ENCODE measurements at regions not wholly inside any gene's neighbourhood (a gene's known extent, or its start where the extent isn't known, plus 50 kb on each side); places are given as distances from the start of the nearest gene placed in this dataset.

DNA sequence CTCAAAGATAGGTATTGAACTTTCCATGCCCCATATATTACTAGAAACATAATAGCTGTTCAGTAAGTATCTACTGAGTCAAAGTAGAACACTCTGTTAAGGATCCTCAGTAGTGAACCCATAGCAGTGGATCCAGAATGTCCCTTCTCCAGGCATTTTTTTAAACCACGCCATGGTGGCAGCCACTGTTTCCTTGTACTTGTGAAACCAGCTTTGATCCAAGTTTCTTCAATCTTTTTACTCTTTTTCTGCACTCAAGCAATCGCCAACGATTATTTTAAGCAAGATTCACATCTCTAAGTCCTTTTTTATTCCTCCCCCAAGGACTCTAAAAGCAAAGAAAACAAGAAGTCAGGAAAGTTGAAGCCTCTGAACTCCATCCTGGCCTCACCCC lies 291.2 kb upstream of the SLC14A2 start:
- no peaks in the 10 kb centered on the region for H3K27me3 ChIP-seq (ENCODE audit: insufficient read depth)
- no peaks in the 10 kb centered on the region for H3K36me3 ChIP-seq (replicated peaks in 1 of 2; ENCODE audit: control insufficient read depth in 1 of 2, insufficient read depth in 2 of 2, low read length in 1 of 2)
- no peak overlapping the region for H3K27ac ChIP-seq (ENCODE audit: low read depth in 2 of 2, low read length in 1 of 2)
- CTCF ChIA-PET = no interaction called here
- H2AFZ ChIP-seq (ENCODE audit: low read depth) = no peak overlapping the region
- H3K4me2 ChIP-seq = no peak overlapping the region
- H3F3A ChIP-seq (replicated peaks; ENCODE audit: insufficient read depth) = no peaks in the 10 kb centered on the region
- H3K9ac ChIP-seq = no peak overlapping the region
- H3K9me2 ChIP-seq = no peaks in the 10 kb centered on the region
- POLR2A ChIA-PET = no interaction called here
- WGBS (ENCODE audit: low lambda C conversion rate) = 66% methylated on average over 3 of the region's 3 CpGs
- no peak for DNase-seq
- no peaks in the 10 kb centered on the region for H3K9me3 ChIP-seq
- no peaks in the 10 kb centered on the region for H3K4me1 ChIP-seq (ENCODE audit: control insufficient read depth in 1 of 2, insufficient read depth in 2 of 2, low read depth in 1 of 2, low read length in 1 of 2)
- TF ChIP-seq POLR2AphosphoS5 (IDR thresholded peaks at IDR 0.05; ENCODE audit: low read depth, low read length) (no peak), NRF1 (IDR thresholded peaks at IDR 0.05; ENCODE audit: low read depth, low read length) (no peak), GATA2 (CRISPR knock-in tag; IDR thresholded peaks at IDR 0.05) (no peak), MXI1 (IDR thresholded peaks at IDR 0.05; ENCODE audit: low read depth, low read length) (no peak)
- TF ChIP-seq, protein P1, sequence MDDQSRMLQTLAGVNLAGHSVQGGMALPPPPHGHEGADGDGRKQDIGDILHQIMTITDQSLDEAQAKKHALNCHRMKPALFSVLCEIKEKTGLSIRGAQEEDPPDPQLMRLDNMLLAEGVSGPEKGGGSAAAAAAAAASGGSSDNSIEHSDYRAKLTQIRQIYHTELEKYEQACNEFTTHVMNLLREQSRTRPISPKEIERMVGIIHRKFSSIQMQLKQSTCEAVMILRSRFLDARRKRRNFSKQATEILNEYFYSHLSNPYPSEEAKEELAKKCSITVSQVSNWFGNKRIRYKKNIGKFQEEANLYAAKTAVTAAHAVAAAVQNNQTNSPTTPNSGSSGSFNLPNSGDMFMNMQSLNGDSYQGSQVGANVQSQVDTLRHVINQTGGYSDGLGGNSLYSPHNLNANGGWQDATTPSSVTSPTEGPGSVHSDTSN (IDR thresholded peaks at IDR 0.05) = no peak
- TF ChIP-seq, protein P2, sequence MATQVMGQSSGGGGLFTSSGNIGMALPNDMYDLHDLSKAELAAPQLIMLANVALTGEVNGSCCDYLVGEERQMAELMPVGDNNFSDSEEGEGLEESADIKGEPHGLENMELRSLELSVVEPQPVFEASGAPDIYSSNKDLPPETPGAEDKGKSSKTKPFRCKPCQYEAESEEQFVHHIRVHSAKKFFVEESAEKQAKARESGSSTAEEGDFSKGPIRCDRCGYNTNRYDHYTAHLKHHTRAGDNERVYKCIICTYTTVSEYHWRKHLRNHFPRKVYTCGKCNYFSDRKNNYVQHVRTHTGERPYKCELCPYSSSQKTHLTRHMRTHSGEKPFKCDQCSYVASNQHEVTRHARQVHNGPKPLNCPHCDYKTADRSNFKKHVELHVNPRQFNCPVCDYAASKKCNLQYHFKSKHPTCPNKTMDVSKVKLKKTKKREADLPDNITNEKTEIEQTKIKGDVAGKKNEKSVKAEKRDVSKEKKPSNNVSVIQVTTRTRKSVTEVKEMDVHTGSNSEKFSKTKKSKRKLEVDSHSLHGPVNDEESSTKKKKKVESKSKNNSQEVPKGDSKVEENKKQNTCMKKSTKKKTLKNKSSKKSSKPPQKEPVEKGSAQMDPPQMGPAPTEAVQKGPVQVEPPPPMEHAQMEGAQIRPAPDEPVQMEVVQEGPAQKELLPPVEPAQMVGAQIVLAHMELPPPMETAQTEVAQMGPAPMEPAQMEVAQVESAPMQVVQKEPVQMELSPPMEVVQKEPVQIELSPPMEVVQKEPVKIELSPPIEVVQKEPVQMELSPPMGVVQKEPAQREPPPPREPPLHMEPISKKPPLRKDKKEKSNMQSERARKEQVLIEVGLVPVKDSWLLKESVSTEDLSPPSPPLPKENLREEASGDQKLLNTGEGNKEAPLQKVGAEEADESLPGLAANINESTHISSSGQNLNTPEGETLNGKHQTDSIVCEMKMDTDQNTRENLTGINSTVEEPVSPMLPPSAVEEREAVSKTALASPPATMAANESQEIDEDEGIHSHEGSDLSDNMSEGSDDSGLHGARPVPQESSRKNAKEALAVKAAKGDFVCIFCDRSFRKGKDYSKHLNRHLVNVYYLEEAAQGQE (IDR thresholded peaks at IDR 0.05; ENCODE audit: low read depth, low read length) = no peak
- TF ChIP-seq, protein P3, sequence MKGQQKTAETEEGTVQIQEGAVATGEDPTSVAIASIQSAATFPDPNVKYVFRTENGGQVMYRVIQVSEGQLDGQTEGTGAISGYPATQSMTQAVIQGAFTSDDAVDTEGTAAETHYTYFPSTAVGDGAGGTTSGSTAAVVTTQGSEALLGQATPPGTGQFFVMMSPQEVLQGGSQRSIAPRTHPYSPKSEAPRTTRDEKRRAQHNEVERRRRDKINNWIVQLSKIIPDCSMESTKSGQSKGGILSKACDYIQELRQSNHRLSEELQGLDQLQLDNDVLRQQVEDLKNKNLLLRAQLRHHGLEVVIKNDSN (IDR thresholded peaks at IDR 0.05; ENCODE audit: borderline replicate concordance, low read depth) = no peak
- H3K79me2 ChIP-seq (ENCODE audit: insufficient read depth) = no peaks in the 10 kb centered on the region
- no peaks in the 10 kb centered on the region for H4K20me1 ChIP-seq (ENCODE audit: insufficient read depth)
- no peak overlapping the region for H3K4me3 ChIP-seq (ENCODE audit: low read depth in 2 of 2, low read length in 1 of 2)

DNA sequence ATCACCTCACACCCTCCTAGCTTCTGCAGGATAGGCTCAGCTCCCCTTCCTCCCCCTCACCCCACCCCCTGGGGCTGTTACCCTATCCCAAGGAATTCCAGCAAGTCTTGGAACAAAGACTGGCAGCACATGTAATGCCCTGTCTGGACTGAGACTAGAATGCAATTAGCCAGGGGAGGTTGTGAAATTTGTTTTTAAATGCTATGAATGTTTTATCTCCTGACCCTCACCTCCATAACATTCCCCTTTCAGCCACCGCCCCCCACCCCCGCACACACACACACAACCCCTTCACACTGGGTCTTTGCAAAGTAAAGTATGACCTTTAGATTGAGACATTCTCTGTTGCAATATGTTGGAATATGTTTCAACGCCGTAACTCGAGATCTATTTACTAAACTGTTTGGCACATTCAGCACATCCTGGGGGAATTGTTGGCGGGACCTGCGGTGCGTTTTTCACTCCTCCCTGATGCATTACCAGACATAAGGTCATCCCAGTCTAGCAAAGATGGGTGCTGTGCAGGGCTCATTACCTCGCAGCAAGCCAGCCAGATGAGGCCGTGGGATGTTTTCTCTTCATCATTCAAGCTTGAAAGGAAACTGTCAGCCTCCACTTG lies 290.7 kb upstream of the SLC14A2 start:
- WGBS (ENCODE audit: low lambda C conversion rate) = 72% methylated on average over 10 of the region's 10 CpGs
- H2AFZ ChIP-seq (ENCODE audit: low read depth) = no peak overlapping the region
- POLR2A ChIA-PET = no interaction called here
- DNase-seq = no peak
- no peaks in the 10 kb centered on the region for H3K4me1 ChIP-seq (ENCODE audit: control insufficient read depth in 1 of 2, insufficient read depth in 2 of 2, low read depth in 1 of 2, low read length in 1 of 2)
- no peak overlapping the region for H3K4me3 ChIP-seq (ENCODE audit: low read depth in 2 of 2, low read length in 1 of 2)
- H3K79me2 ChIP-seq (ENCODE audit: insufficient read depth) = no peaks in the 10 kb centered on the region
- H3F3A ChIP-seq (replicated peaks; ENCODE audit: insufficient read depth) = no peaks in the 10 kb centered on the region
- CTCF ChIA-PET = no interaction called here
- no peak overlapping the region for H3K27ac ChIP-seq (ENCODE audit: low read depth in 2 of 2, low read length in 1 of 2)
- H3K36me3 ChIP-seq (replicated peaks in 1 of 2; ENCODE audit: control insufficient read depth in 1 of 2, insufficient read depth in 2 of 2, low read length in 1 of 2) = no peaks in the 10 kb centered on the region
- H3K27me3 ChIP-seq (ENCODE audit: insufficient read depth) = no peaks in the 10 kb centered on the region
- H3K9me2 ChIP-seq = no peaks in the 10 kb centered on the region
- H3K4me2 ChIP-seq = no peak overlapping the region
- TF ChIP-seq RCOR1 (IDR thresholded peaks at IDR 0.05; ENCODE audit: low read length) (no peak), TEAD4 (IDR thresholded peaks at IDR 0.05; ENCODE audit: borderline replicate concordance, insufficient read depth) (no peak), FOSL2 (IDR thresholded peaks at IDR 0.05; ENCODE audit: borderline replicate concordance, low read depth) (no peak), EZH2phosphoT487 (IDR thresholded peaks at IDR 0.05; ENCODE audit: borderline replicate concordance, low read depth) (no peak), JUND (IDR thresholded peaks at IDR 0.05) (no peak), TAF1 (IDR thresholded peaks at IDR 0.05; ENCODE audit: borderline replicate concordance, low read depth, low read length) (no peak), POLR2AphosphoS5 (IDR thresholded peaks at IDR 0.05; ENCODE audit: low read depth, low read length) (no peak), CHD2 (IDR thresholded peaks at IDR 0.05; ENCODE audit: low read length, partially characterized antibody) (no peak)
- TF ChIP-seq, protein P2 (IDR thresholded peaks at IDR 0.05; ENCODE audit: low read depth, low read length) = no peak
- no peaks in the 10 kb centered on the region for H4K20me1 ChIP-seq (ENCODE audit: insufficient read depth)
- H3K9ac ChIP-seq = no peak overlapping the region
- no peaks in the 10 kb centered on the region for H3K9me3 ChIP-seq

Data from SK-N-SH (cell line).